SU-DHL-6 (cell line): ENCODE measurements at regions not wholly inside any gene's neighbourhood (a gene's known extent, or its start where the extent isn't known, plus 50 kb on each side); places are given as distances from the start of the nearest gene placed in this dataset.

Source experiments
- CTCF ChIP-seq: fragments of 200-600 bp; sonication (generic); IDR thresholded peaks from one replicate; pipeline ENCODE4 v1.5.1; 2017; ENCODE audit warnings: antibody characterized with exemption, mild to moderate bottlenecking, low read length, moderate library complexity; ENCODE audit not compliant: insufficient read depth, poor library complexity, severe bottlenecking
- EZH2phosphoT487 ChIP-seq: fragments of 200-600 bp; sonication (generic), shearing (Covaris generic); conservative IDR thresholded peaks from 2 replicates; pipeline ENCODE4 v1.6.1; 2018; ENCODE audit warnings: mild to moderate bottlenecking, antibody characterized with exemption, low read length, moderate library complexity, mixed read lengths

DNA sequence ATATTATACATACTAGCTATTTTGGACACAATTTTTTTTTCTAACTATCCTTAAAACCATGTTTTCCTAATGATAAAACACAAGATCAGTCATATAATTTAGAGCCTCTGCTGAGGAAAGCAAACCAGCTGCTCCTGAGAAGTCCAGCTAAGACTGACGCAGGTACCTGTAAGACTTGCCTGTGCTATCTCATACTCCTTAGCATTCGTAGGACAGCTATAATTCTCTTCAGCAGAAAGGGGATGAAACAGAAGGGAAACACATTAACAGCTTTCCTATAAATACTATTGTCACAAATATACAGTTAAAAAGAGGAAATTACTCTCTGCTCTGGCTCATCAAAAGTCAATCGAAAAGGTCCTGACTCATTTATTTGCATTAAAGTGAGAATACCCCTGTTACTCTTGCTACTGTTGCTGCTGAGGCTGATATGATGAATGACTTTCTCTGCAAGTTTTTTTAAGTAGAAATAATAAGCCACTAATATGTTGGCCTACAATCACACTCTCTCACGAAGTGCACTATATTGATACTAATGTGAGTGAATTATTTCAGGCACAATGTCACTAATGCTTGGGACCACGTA is 757.1 kb downstream of the KCNT2 start:
- TF ChIP-seq CTCF = no peak
- no peak for TF ChIP-seq EZH2phosphoT487
